Left forelimb (tissue), 1 donor: ENCODE measurements at regions not wholly inside any gene's neighbourhood (a gene's known extent, or its start where the extent isn't known, plus 50 kb on each side); places are given as distances from the start of the nearest gene placed in this dataset.

Experiments
- DNase-seq: peaks from one replicate; pipeline ENCODE4 v3.0.0-alpha.2; 2018; ENCODE audit warnings: low spot score

- no peak for DNase-seq
Observed at GRCh38 chr6:156517088-156517487, 260.1 kb upstream of the ARID1B start.

- DNase-seq = no peak
Observed at GRCh38 chr6:156515242-156515641, 261.9 kb upstream of the ARID1B start.

- no peak for DNase-seq
Observed at GRCh38 chr6:156513504-156513903, 263.7 kb upstream of the ARID1B start.

GRCh38 chr6:156511570-156511969 is 265.6 kb upstream of the ARID1B start:
- no peak for DNase-seq

GRCh38 chr6:156511051-156511450 is 266.1 kb upstream of the ARID1B start:
- no peak for DNase-seq

- no peak for DNase-seq
Observed at GRCh38 chr6:156510242-156510641, 266.9 kb upstream of the ARID1B start.

GRCh38 chr6:156509496-156509895 is 267.7 kb upstream of the ARID1B start:
- DNase-seq = no peak

- no peak for DNase-seq
Observed at GRCh38 chr6:156508923-156509322, 268.3 kb upstream of the ARID1B start.

- DNase-seq = no peak
Observed at GRCh38 chr6:156508126-156508525, 269.1 kb upstream of the ARID1B start.

GRCh38 chr6:156507656-156508055 is 269.5 kb upstream of the ARID1B start:
- no peak for DNase-seq

GRCh38 chr6:156507106-156507505 is 270.1 kb upstream of the ARID1B start:
- no peak for DNase-seq

GRCh38 chr6:156502969-156503504 is 274.1 kb upstream of the ARID1B start:
- DNase-seq = no peak

- no peak for DNase-seq
Observed at GRCh38 chr6:156497618-156498017, 279.6 kb upstream of the ARID1B start.

- DNase-seq = no peak
Observed at GRCh38 chr6:156487877-156488276, 289.3 kb upstream of the ARID1B start.

- no peak for DNase-seq
Observed at GRCh38 chr6:156485150-156485549, 292.0 kb upstream of the ARID1B start.

- DNase-seq = no peak
Observed at GRCh38 chr6:156474507-156475120, 302.6 kb upstream of the ARID1B start.

- no peak for DNase-seq
Observed at GRCh38 chr6:156471000-156471399, 306.2 kb upstream of the ARID1B start.

- DNase-seq = no peak
Observed at GRCh38 chr6:156464100-156464878, 312.9 kb upstream of the ARID1B start.

- no peak for DNase-seq
Observed at GRCh38 chr6:156461647-156462046, 315.5 kb upstream of the ARID1B start.

- DNase-seq = no peak
Observed at GRCh38 chr6:156457601-156458000, 319.6 kb upstream of the ARID1B start.

- DNase-seq = no peak
Observed at GRCh38 chr6:156455847-156456246, 321.3 kb upstream of the ARID1B start.

- DNase-seq = no peak
Observed at GRCh38 chr6:156454867-156455266, 322.3 kb upstream of the ARID1B start.

- no peak for DNase-seq
Observed at GRCh38 chr6:156451726-156452125, 325.5 kb upstream of the ARID1B start.

GRCh38 chr6:156451088-156451487 is 326.1 kb upstream of the ARID1B start:
- DNase-seq = no peak
